GM10266 (cell line): ENCODE measurements at regions not wholly inside any gene's neighbourhood (a gene's known extent, or its start where the extent isn't known, plus 50 kb on each side); places are given as distances from the start of the nearest gene placed in this dataset.

Source experiments
- DNase-seq: peaks from one replicate; pipeline ENCODE4 v3.0.0; 2012; ENCODE audit errors: extremely low spot score
- CTCF ChIP-seq: IDR thresholded peaks from 2 replicates; pipeline ENCODE4 v1.5.1; 2012; ENCODE audit warnings: mild to moderate bottlenecking, low read depth; ENCODE audit not compliant: control insufficient read depth, insufficient read depth; ENCODE audit errors: missing control alignments

GRCh38 chrX:123072686-123073385 lies 111.2 kb upstream of the GRIA3 start:
- TF ChIP-seq CTCF: no peak
- no peak for DNase-seq

GRCh38 chrX:123075947-123076561 lies 108.0 kb upstream of the GRIA3 start:
- DNase-seq: no peak
- TF ChIP-seq CTCF: no peak

- DNase-seq: no peak
- TF ChIP-seq CTCF: no peak
Observed at GRCh38 chrX:123077631-123078030, 106.4 kb upstream of the GRIA3 start.

GRCh38 chrX:123080065-123080464 lies 104.0 kb upstream of the GRIA3 start:
- no peak for DNase-seq
- TF ChIP-seq CTCF: no peak

- no peak for TF ChIP-seq CTCF
- DNase-seq: no peak
Observed at GRCh38 chrX:123081776-123082175, 102.3 kb upstream of the GRIA3 start.

- DNase-seq: no peak
Observed at GRCh38 chrX:123083924-123084323, 100.2 kb upstream of the GRIA3 start.

More at GRCh38 chrX:123083924-123084323, 100.2 kb upstream of the GRIA3 start:
- no peak for TF ChIP-seq CTCF
